T-helper 17 cell (primary cell): ENCODE measurements at regions not wholly inside any gene's neighbourhood (a gene's known extent, or its start where the extent isn't known, plus 50 kb on each side); places are given as distances from the start of the nearest gene placed in this dataset.

ENCODE experiments used
- ATAC-seq: fragments of 150-1000 bp; cut with Tn5 transposase; 2 replicates; pipeline ENCODE4 v1.10.0; 2021; ENCODE audit warnings: mild to moderate bottlenecking, moderate library complexity
- DNase-seq, 3 donors: peaks; one replicate each; pipeline versions ENCODE4 v3.0.0 to v3.0.0-alpha.2; 2020 to 2021
- H3K9me3 ChIP-seq: one replicate; pipeline ENCODE4 v1.7.0; 2013; ENCODE audit warnings: low read length, mild to moderate bottlenecking; ENCODE audit not compliant: control insufficient read depth, poor library complexity, severe bottlenecking
- H3K27ac Mint-ChIP-seq: one replicate; pipeline ENCODE4 v1.8.0; 2022; ENCODE audit warnings: mild to moderate bottlenecking, moderate library complexity, mixed read lengths
- H3K27me3 Mint-ChIP-seq: one replicate; pipeline ENCODE4 v1.8.0; 2022; ENCODE audit warnings: mixed read lengths
- H3K36me3 Mint-ChIP-seq: one replicate; pipeline ENCODE4 v1.8.0; 2022; ENCODE audit warnings: low read depth, mixed read lengths
- H3K4me1 Mint-ChIP-seq: one replicate; pipeline ENCODE4 v1.8.0; 2022; ENCODE audit warnings: mild to moderate bottlenecking, mixed read lengths
- H3K4me3 Mint-ChIP-seq: one replicate; pipeline ENCODE4 v1.8.0; 2022; ENCODE audit warnings: mild to moderate bottlenecking, moderate library complexity, mixed read lengths

DNA sequence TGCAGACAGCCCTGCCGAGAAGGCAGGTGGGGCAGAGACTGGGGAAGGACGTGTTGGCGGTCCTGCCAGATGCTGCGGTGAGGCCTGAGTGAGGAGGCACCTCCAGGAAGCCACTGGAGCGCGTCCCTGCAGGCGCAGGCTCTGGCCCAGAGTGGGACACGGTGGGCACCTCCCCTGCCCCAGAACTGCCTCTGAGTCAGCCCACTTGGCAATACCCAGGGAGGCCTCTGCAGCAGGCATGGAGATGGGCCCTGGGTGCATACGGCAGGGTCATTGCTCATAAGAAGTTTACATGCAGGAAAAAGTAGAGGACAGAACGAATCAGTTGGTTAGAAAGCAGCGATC, 195.9 kb downstream of the TFCP2L1 start:
- Mint-ChIP-seq H3K36me3 (no peaks in the 10 kb centered on the region), H3K4me3 (no peak overlapping the region), H3K27me3 (peaks cover 10% of the 10 kb centered on the region), H3K27ac (no peak overlapping the region), H3K4me1 (no peaks in the 10 kb centered on the region)
- ATAC-seq (no peak), DNase-seq (no peak)
- H3K9me3 ChIP-seq, result no peaks in the 10 kb centered on the region

DNA sequence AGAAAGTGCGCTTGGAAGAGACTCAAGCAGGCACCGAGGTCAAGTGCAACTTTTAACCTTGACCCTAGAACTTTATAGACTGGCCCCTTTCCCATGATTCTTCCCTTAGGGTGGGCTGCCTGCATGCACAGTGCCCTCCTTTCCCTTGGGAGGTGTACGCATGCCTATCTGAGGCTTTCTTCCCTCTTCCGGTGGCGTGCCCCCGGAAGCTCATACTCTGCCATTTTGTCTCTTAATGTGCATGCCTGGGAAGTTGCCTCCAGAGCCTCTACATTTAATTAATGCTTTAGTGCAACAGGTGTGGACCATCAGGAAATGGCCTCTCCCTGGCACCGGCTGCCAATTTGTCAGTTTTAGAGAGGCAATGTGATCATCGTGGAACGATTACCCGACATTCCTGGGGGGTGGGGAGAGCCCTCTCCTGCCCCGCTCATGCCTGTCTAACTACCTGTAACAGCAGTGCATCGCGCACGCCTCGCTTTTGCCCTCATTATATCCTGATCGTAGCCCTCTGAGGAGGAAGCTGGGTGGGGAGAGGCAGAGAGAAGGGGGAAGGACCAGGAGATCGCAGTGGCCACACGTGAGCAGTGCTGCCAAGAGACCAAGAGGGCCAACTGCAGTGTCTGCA, 194.8 kb downstream of the TFCP2L1 start:
- DNase-seq (no peak), ATAC-seq (no peak)
- peaks cover 13% of the 10 kb centered on the region for H3K27me3 Mint-ChIP-seq
- H3K4me3 Mint-ChIP-seq, result no peak overlapping the region
- no peaks in the 10 kb centered on the region for H3K36me3 Mint-ChIP-seq
- no peak overlapping the region for H3K27ac Mint-ChIP-seq
- no peaks in the 10 kb centered on the region for H3K4me1 Mint-ChIP-seq
- no peaks in the 10 kb centered on the region for H3K9me3 ChIP-seq

DNA sequence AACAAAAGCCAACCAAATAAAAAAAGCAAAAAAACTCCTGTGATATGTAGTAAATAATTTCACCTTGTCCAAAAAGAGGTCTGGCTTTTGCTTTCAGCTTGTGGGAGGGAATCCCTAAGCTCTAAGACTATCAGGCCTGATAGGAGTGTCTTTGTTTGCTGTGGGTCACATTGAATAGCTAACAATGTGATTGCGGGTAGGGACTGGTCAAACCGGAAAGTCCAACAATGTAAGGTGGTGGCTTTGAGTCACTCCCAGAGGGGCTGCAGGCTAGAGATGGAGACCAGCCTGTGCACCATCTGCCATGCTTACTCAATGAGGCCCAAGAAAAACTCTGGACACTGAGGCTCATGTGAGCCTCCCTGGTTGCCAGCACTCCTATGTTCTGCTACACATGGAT, 192.9 kb downstream of the TFCP2L1 start:
- Mint-ChIP-seq H3K27ac (no peak overlapping the region), H3K27me3 (peaks cover 19% of the 10 kb centered on the region), H3K4me1 (no peaks in the 10 kb centered on the region), H3K36me3 (no peaks in the 10 kb centered on the region), H3K4me3 (no peak overlapping the region)
- ATAC-seq (no peak), DNase-seq (no peak)
- no peaks in the 10 kb centered on the region for H3K9me3 ChIP-seq

DNA sequence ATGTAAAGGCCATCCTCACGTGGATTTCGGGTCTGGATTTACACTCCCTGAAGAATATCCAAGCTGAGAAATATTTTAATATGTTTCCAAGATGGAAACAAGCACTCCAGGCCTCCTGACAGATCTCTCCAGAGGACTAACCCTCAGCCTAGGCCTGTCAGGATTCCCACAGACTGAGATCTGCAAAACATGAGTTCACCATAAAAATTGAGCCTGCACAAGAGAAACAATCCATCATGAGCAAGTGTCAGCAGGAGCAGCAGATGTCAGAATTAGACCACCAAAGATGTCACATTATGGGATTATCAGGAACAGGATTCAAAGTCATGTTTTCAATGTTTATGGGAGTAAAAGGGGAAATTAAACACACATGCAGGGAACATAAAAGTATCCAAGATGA, 191.3 kb downstream of the TFCP2L1 start:
- no peaks in the 10 kb centered on the region for H3K36me3 Mint-ChIP-seq
- peaks cover 25% of the 10 kb centered on the region for H3K27me3 Mint-ChIP-seq
- no peak for ATAC-seq
- no peak overlapping the region for H3K4me3 Mint-ChIP-seq
- DNase-seq, result no peak
- no peak overlapping the region for H3K27ac Mint-ChIP-seq
- no peaks in the 10 kb centered on the region for H3K4me1 Mint-ChIP-seq
- no peaks in the 10 kb centered on the region for H3K9me3 ChIP-seq

DNA sequence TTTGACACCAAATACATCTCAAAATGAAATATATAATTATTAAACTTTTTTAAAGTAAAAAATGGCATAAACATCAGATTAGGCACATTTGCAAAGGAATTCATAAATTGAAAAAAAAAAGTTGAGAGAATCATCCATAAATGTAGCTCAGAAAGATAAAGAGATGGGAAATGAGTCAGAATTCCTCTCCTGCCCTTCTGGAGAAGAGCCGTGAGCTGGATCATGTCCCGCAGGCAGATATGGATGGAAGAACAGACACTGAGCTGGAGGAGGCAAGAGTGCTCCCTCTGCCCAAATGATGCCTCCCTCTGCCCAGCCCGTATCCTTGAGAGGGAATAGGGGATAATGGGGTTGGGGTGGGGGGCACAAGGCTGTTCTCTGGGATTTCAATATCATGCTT, 190.9 kb downstream of the TFCP2L1 start:
- no peaks in the 10 kb centered on the region for H3K9me3 ChIP-seq
- H3K4me1 Mint-ChIP-seq, result no peaks in the 10 kb centered on the region
- H3K27me3 Mint-ChIP-seq, result peaks cover 25% of the 10 kb centered on the region
- H3K27ac Mint-ChIP-seq, result no peak overlapping the region
- ATAC-seq (no peak), DNase-seq (no peak)
- no peak overlapping the region for H3K4me3 Mint-ChIP-seq
- no peaks in the 10 kb centered on the region for H3K36me3 Mint-ChIP-seq

GRCh38 chr2:121094845-121095244, 190.2 kb downstream of the TFCP2L1 start:
- Mint-ChIP-seq H3K4me3 (no peak overlapping the region), H3K36me3 (no peaks in the 10 kb centered on the region), H3K4me1 (no peaks in the 10 kb centered on the region), H3K27ac (no peak overlapping the region), H3K27me3 (peaks cover 25% of the 10 kb centered on the region)
- no peaks in the 10 kb centered on the region for H3K9me3 ChIP-seq
- DNase-seq, result no peak
- ATAC-seq, result no peak

- Mint-ChIP-seq H3K36me3 (no peaks in the 10 kb centered on the region), H3K27ac (no peak overlapping the region), H3K27me3 (peaks cover 28% of the 10 kb centered on the region), H3K4me3 (no peak overlapping the region), H3K4me1 (no peaks in the 10 kb centered on the region)
- ATAC-seq (no peak), DNase-seq (no peak)
- H3K9me3 ChIP-seq, result no peaks in the 10 kb centered on the region
Observed at GRCh38 chr2:121095257-121096080, 189.5 kb downstream of the TFCP2L1 start.

DNA sequence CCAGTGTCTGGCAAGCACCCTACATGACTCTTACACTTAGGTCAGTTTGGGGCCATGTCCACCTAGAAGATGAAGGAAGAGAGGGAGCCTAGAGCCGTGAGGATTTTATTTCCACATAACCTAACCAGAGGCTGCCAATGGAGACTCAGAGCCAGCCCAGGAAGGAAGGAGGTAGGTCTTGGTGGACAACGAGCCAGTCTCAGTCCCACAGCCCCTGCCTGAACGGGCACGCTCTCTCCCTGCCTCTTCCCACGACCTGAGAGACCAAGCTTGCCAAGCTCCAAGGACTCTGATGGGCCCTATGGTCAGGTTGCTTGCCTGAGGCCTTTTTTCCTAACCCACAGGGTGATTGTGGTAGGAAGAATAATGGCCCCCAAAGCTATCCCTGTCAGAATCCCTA, 188.4 kb downstream of the TFCP2L1 start:
- Mint-ChIP-seq H3K36me3 (no peaks in the 10 kb centered on the region), H3K4me1 (no peaks in the 10 kb centered on the region), H3K27ac (no peak overlapping the region), H3K4me3 (no peak overlapping the region), H3K27me3 (peaks cover 39% of the 10 kb centered on the region)
- no peaks in the 10 kb centered on the region for H3K9me3 ChIP-seq
- DNase-seq (no peak), ATAC-seq (no peak)

DNA sequence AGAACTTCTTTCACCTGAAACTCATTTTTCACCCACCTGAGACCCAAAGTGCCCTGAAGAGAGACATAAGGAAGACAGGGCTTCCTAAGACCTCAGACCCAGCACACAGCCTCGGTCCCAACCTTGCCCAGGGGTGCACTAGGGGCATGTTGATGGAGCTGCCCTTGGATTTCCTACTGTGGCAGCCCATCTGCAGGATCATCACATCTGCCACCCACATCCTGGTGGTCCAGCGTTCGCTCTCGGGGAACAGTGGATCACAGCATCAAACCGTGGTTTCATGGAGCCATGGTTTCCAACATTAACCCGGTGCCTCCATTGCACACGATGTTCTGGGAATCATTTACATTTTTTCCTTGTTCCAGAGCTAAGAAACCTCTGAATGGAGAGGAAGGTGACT, 186.4 kb downstream of the TFCP2L1 start:
- Mint-ChIP-seq H3K27me3 (peaks cover 49% of the 10 kb centered on the region), H3K27ac (no peak overlapping the region), H3K4me3 (no peak overlapping the region), H3K4me1 (no peaks in the 10 kb centered on the region), H3K36me3 (no peaks in the 10 kb centered on the region)
- DNase-seq (no peak), ATAC-seq (no peak)
- H3K9me3 ChIP-seq, result no peaks in the 10 kb centered on the region

GRCh38 chr2:121099329-121100290, 185.4 kb downstream of the TFCP2L1 start:
- Mint-ChIP-seq H3K27me3 (peaks cover 59% of the 10 kb centered on the region), H3K4me3 (no peak overlapping the region), H3K36me3 (no peaks in the 10 kb centered on the region), H3K27ac (no peak overlapping the region), H3K4me1 (no peaks in the 10 kb centered on the region)
- no peaks in the 10 kb centered on the region for H3K9me3 ChIP-seq
- ATAC-seq (no peak), DNase-seq (no peak)

- Mint-ChIP-seq H3K4me1 (no peaks in the 10 kb centered on the region), H3K36me3 (no peaks in the 10 kb centered on the region), H3K27me3 (peaks cover 53% of the 10 kb centered on the region), H3K27ac (no peak overlapping the region), H3K4me3 (no peak overlapping the region)
- H3K9me3 ChIP-seq, result no peaks in the 10 kb centered on the region
- ATAC-seq, result no peak
- no peak for DNase-seq
Observed at GRCh38 chr2:121101093-121101715, 183.8 kb downstream of the TFCP2L1 start.

DNA sequence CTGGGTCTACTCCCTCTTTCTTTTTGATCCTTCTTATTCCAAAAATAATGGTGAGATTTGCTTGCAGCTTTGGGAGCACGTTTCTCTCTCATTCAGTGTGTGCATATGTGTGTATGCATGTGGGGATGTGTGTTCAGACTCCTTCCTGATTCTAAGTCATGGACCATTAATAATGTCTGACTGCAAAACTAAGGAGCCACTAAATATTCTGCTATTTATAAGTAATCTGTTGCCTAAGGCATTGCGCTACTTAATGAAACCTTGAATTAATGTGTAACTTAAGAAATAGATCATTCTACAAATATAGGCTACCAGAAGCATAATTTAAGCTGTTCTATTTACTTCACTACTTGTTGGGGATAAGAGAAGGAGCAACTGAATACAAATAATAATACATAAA, 182.1 kb downstream of the TFCP2L1 start:
- H3K9me3 ChIP-seq, result no peaks in the 10 kb centered on the region
- peaks cover 44% of the 10 kb centered on the region for H3K27me3 Mint-ChIP-seq
- H3K36me3 Mint-ChIP-seq, result no peaks in the 10 kb centered on the region
- no peak overlapping the region for H3K27ac Mint-ChIP-seq
- no peak for ATAC-seq
- H3K4me3 Mint-ChIP-seq, result no peak overlapping the region
- no peak for DNase-seq
- H3K4me1 Mint-ChIP-seq, result no peaks in the 10 kb centered on the region

DNA sequence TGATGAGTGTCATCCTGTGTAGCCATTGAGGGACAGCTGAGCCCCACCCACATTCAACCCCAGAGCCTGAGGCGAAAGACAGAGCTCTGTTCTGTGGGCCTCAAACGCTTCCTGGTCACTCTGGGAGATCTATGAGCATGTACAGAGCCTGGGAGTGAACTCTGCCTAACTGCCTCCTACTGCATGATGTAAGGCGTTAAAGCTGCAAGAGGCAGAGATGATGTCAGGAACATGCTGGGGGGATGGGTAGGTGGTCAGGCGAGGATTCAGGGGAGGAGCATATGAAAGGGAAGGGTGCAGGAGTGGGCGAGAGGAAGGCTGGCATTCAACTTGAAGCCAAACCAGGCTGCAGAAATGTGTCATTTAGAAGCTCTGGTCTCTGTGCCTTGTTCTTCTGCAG, 181.0 kb downstream of the TFCP2L1 start:
- Mint-ChIP-seq H3K4me3 (no peak overlapping the region), H3K27me3 (peaks cover 39% of the 10 kb centered on the region), H3K36me3 (no peaks in the 10 kb centered on the region), H3K4me1 (no peaks in the 10 kb centered on the region), H3K27ac (no peak overlapping the region)
- H3K9me3 ChIP-seq, result no peaks in the 10 kb centered on the region
- ATAC-seq, result no peak
- DNase-seq, result no peak
